ENCODE measurements at regions not wholly inside any gene's neighbourhood (a gene's known extent, or its start where the extent isn't known, plus 50 kb on each side); places are given as distances from the start of the nearest gene placed in this dataset.
A peak's percentile ranks its signal among the peaks of the same experiment; 100 is the strongest.

DNA sequence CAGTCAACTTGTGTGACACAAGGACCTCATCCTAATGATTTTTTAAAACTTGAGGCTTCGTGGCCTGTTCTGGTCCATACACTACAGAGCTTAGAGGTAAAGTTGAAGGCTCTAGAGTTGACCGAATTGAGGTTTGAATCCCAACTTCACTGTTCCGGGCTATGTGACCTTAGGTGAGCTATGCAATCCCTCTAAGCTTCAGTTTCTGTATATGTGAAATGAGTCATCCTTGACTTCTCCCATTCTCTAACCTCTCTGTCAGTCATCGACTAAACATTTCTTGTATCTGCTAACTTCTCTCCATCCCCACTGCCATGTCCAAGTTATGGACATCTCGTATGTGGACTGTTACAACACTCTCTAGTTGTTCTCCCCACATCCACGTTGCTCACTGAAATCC, 178.2 kb upstream of the TMEM45B start:
- no peak for DNase-seq (ENCODE audit: low read depth, low spot score)
- ChIA-PET POLR2A (no interaction called here), CTCF (no interaction called here)

DNA sequence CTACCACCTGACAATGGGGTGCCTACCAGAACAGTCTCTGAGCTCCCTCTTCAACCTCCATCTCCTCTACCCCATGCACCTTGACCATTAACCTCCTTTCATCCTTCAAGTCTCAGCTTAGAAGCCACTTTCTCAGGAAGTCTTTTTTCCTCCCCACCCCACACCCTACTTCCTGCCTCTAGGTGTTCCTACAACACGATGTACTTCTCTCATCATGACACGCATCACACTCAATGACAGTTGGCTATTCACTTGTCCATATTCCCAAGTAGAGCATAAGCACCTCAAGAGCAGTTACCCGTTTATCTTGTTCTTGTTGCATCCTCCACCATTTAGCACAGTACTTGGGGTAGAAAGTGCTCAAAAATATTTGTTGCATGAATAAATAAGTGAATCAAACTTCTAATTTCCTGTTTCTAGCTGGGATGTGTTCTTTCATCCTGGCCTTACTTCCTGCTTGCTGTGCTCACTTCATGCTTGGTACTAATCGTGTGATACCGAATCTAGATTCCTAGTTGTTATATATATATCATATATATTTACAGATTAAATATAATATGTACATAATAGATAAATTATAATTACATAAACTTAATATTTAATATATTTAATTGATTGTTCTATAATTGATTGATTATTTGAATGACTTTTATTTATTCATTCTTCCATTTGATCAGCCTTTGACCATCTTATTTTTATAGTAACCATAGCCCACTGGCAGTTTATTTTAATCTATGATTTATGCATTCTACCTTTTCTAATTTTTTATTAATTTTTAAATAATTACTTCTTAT, 177.5 kb upstream of the TMEM45B start:
- no peak overlapping the region for H3K4me3 ChIP-seq (ENCODE audit: low read depth, low read length)
- TF ChIP-seq, protein P1, sequence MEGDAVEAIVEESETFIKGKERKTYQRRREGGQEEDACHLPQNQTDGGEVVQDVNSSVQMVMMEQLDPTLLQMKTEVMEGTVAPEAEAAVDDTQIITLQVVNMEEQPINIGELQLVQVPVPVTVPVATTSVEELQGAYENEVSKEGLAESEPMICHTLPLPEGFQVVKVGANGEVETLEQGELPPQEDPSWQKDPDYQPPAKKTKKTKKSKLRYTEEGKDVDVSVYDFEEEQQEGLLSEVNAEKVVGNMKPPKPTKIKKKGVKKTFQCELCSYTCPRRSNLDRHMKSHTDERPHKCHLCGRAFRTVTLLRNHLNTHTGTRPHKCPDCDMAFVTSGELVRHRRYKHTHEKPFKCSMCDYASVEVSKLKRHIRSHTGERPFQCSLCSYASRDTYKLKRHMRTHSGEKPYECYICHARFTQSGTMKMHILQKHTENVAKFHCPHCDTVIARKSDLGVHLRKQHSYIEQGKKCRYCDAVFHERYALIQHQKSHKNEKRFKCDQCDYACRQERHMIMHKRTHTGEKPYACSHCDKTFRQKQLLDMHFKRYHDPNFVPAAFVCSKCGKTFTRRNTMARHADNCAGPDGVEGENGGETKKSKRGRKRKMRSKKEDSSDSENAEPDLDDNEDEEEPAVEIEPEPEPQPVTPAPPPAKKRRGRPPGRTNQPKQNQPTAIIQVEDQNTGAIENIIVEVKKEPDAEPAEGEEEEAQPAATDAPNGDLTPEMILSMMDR (IDR thresholded peaks at IDR 0.05; ENCODE audit: insufficient read depth, low read length, missing control alignments) = no peak
- ChIA-PET CTCF (no interaction called here), POLR2A (no interaction called here)
- DNase-seq (ENCODE audit: low read depth, low spot score) = no peak

More for the DNA sequence above, 178.2 kb upstream of the TMEM45B start:
- no peak overlapping the region for H3K4me3 ChIP-seq (ENCODE audit: low read depth, low read length)
- TF ChIP-seq, protein P1 (IDR thresholded peaks at IDR 0.05; ENCODE audit: insufficient read depth, low read length, missing control alignments) = no peak

DNA sequence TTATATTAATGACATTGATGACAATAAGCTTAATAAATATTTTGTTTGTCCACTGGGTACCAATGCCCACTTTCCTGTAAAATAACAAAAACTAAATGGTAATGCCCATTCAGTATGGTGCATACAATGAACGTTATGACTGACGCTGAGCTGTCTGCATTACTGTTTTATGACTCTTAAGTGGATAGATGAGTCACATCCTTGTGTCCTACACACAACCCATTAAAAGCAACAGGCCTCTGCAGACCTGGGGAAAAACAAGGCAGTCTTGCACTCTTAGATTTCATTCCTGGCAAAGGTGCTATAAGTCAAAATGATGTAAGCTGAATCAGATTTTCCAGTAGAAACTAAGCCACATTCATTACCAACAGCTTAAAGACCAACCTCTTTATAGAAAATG, 176.3 kb upstream of the TMEM45B start:
- POLR2A ChIA-PET = interaction anchor here (0.9 kb wide), 1 partner anchor 1142 kb away, joined by 3 read pairs; no protein-coding TSS in a partner anchor
- H3K4me3 ChIP-seq (ENCODE audit: low read depth, low read length) = no peak overlapping the region
- DNase-seq (ENCODE audit: low read depth, low spot score) = peak; percentile 87

DNA sequence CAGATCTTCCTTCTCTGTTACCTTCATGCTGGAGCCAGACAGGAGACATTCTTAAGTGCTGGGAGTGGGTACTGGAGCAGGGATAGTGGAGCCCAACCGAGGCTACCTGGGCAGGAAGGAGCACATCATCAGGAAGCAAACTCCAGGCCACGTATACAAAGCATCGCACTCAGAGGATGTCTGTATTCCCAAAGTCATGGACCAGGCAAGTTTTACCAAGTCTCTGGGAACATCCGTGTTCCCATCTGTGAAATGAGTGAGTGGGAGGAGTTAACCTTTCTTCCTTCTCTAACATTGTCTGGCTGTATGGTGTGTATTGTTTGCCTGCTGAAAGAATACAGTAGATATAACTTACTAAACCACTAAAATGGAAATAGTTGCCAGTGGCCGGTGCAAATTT, 175.0 kb upstream of the TMEM45B start:
- CTCF ChIA-PET = interaction anchor here (0.8 kb wide), 1 partner anchor 110 kb away, joined by 3 read pairs; no protein-coding TSS in a partner anchor
- POLR2A ChIA-PET = no interaction called here

More for the DNA sequence above, 176.3 kb upstream of the TMEM45B start:
- CTCF ChIA-PET = no interaction called here
- TF ChIP-seq, protein P1 (IDR thresholded peaks at IDR 0.05; ENCODE audit: insufficient read depth, low read length, missing control alignments) = no peak

DNA sequence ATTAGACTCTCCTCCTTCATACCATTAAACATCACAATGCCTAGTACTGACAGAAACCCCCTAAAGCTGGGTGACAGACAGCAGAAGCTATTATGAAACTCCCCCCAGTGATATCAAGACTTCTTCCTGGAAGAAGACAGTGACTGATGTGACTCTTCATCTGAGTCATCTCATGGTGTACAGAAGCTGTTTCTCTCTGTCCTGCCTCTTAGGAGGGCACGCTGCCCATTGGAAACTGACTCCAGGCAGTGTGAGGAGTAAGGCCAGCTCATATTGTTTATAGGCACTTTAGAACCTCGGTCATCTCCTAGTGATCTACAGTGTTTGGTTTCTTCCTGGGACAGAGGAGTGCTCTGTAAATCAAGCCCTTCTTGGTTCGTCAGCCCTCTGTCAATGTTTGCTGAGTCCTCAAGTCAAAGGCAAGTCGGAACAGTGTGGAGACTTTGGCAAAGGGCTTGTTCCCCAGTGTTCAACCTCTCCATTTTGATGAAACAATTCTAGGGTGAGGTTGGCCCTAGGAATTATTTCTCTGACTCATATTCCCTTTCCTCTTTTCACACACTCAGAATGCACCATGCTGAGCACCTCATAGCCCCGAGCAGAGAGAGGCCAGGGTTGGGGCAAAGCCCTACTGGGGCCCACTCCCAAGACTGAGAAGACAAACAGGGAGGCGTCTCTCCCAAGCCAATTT, 172.5 kb upstream of the TMEM45B start:
- CTCF ChIA-PET = no interaction called here
- TF ChIP-seq, protein P1 (IDR thresholded peaks at IDR 0.05; ENCODE audit: insufficient read depth, low read length, missing control alignments) = no peak
- H3K4me3 ChIP-seq (ENCODE audit: low read depth, low read length) = no peak overlapping the region
- no peak for DNase-seq (ENCODE audit: low read depth, low spot score)
- POLR2A ChIA-PET = no interaction called here

More for the DNA sequence above, 175.0 kb upstream of the TMEM45B start:
- no peak overlapping the region for H3K4me3 ChIP-seq (ENCODE audit: low read depth, low read length)
- DNase-seq (ENCODE audit: low read depth, low spot score) = no peak
- TF ChIP-seq, protein P1 (IDR thresholded peaks at IDR 0.05; ENCODE audit: insufficient read depth, low read length, missing control alignments) = no peak

DNA sequence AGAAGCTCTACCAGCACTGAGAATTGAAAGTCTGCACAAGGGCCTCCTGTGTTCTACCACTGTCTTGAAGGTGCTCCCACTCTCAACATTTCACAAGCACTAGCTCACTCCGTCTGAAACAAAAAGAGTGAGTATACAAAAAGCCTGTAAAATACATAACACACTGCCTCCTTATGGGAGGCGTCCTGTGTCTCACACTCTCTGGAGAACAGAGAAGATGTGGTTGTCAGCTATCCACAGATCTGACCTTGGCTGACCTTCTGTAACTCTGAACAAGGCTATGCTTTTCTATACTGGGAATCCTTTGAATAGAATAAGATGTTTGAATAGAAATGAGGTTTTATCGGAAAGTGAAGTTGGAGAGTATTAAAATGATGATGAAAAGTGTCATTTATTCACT, 171.3 kb upstream of the TMEM45B start:
- TF ChIP-seq, protein P1 (IDR thresholded peaks at IDR 0.05; ENCODE audit: insufficient read depth, low read length, missing control alignments) = no peak
- no peak overlapping the region for H3K4me3 ChIP-seq (ENCODE audit: low read depth, low read length)
- ChIA-PET POLR2A (no interaction called here), CTCF (no interaction called here)
- no peak for DNase-seq (ENCODE audit: low read depth, low spot score)
